ENCODE measurements at regions not wholly inside any gene's neighbourhood (a gene's known extent, or its start where the extent isn't known, plus 50 kb on each side); places are given as distances from the start of the nearest gene placed in this dataset.

GRCh38 chr13:78852709-78853108 is 193.8 kb upstream of the OBI1 start:
- H3K9me3 Mint-ChIP-seq: peaks cover 12% of the 10 kb centered on the region
- intact Hi-C loops (cut with micrococcal nuclease): no loop called here
- no peaks in the 10 kb centered on the region for H3K27me3 Mint-ChIP-seq (ENCODE audit: insufficient read depth)

GRCh38 chr13:78845656-78846365 is 186.9 kb upstream of the OBI1 start:
- Mint-ChIP-seq H3K36me3 (ENCODE audit: low read depth) (no peaks in the 10 kb centered on the region), H3K27ac (no peak overlapping the region), H3K9me3 (no peaks in the 10 kb centered on the region), H3K4me1 (ENCODE audit: low read depth) (no peaks in the 10 kb centered on the region), H3K27me3 (ENCODE audit: insufficient read depth) (peaks cover 2% of the 10 kb centered on the region), H3K4me3 (no peak overlapping the region)
- intact Hi-C loops (cut with micrococcal nuclease): no loop called here
- DNase-seq (ENCODE audit: low spot score): no peak

More at GRCh38 chr13:78852709-78853108, 193.8 kb upstream of the OBI1 start:
- no peak overlapping the region for H3K27ac Mint-ChIP-seq
- no peak for DNase-seq (ENCODE audit: low spot score)
- no peaks in the 10 kb centered on the region for H3K4me1 Mint-ChIP-seq (ENCODE audit: low read depth)
- H3K4me3 Mint-ChIP-seq: no peak overlapping the region
- no peaks in the 10 kb centered on the region for H3K36me3 Mint-ChIP-seq (ENCODE audit: low read depth)

- Mint-ChIP-seq H3K27ac (no peak overlapping the region), H3K4me1 (ENCODE audit: low read depth) (no peaks in the 10 kb centered on the region), H3K9me3 (no peaks in the 10 kb centered on the region), H3K27me3 (ENCODE audit: insufficient read depth) (peaks cover 2% of the 10 kb centered on the region), H3K4me3 (no peak overlapping the region), H3K36me3 (ENCODE audit: low read depth) (no peaks in the 10 kb centered on the region)
- DNase-seq (ENCODE audit: low spot score): no peak
- intact Hi-C loops (cut with micrococcal nuclease): no loop called here
Measured at GRCh38 chr13:78844106-78844505, 185.2 kb upstream of the OBI1 start.

- Mint-ChIP-seq H3K4me1 (ENCODE audit: low read depth) (no peaks in the 10 kb centered on the region), H3K4me3 (no peak overlapping the region), H3K27ac (no peak overlapping the region), H3K36me3 (ENCODE audit: low read depth) (no peaks in the 10 kb centered on the region), H3K27me3 (ENCODE audit: insufficient read depth) (peaks cover 2% of the 10 kb centered on the region), H3K9me3 (no peaks in the 10 kb centered on the region)
- DNase-seq (ENCODE audit: low spot score): no peak
- intact Hi-C loops (cut with micrococcal nuclease): no loop called here
Measured at GRCh38 chr13:78841358-78841963, 182.5 kb upstream of the OBI1 start.

- H3K27ac Mint-ChIP-seq: no peak overlapping the region
- no peaks in the 10 kb centered on the region for H3K27me3 Mint-ChIP-seq (ENCODE audit: insufficient read depth)
- intact Hi-C loops (cut with micrococcal nuclease): no loop called here
- no peak overlapping the region for H3K4me3 Mint-ChIP-seq
- no peak for DNase-seq (ENCODE audit: low spot score)
- no peaks in the 10 kb centered on the region for H3K9me3 Mint-ChIP-seq
- H3K4me1 Mint-ChIP-seq (ENCODE audit: low read depth): no peaks in the 10 kb centered on the region
- no peaks in the 10 kb centered on the region for H3K36me3 Mint-ChIP-seq (ENCODE audit: low read depth)
Measured at GRCh38 chr13:78836238-78836784, 177.4 kb upstream of the OBI1 start.

GRCh38 chr13:78832461-78832860 is 173.5 kb upstream of the OBI1 start:
- intact Hi-C loops (cut with micrococcal nuclease): no loop called here

GRCh38 chr13:78830508-78830907 is 171.6 kb upstream of the OBI1 start:
- Mint-ChIP-seq H3K27ac (no peak overlapping the region), H3K9me3 (no peaks in the 10 kb centered on the region), H3K4me3 (no peak overlapping the region), H3K36me3 (ENCODE audit: low read depth) (no peaks in the 10 kb centered on the region), H3K4me1 (ENCODE audit: low read depth) (no peaks in the 10 kb centered on the region), H3K27me3 (ENCODE audit: insufficient read depth) (no peaks in the 10 kb centered on the region)
- DNase-seq (ENCODE audit: low spot score): no peak
- intact Hi-C loops (cut with micrococcal nuclease): no loop called here

More at GRCh38 chr13:78832461-78832860, 173.5 kb upstream of the OBI1 start:
- Mint-ChIP-seq H3K27ac (no peak overlapping the region), H3K4me3 (no peak overlapping the region), H3K36me3 (ENCODE audit: low read depth) (no peaks in the 10 kb centered on the region), H3K9me3 (no peaks in the 10 kb centered on the region), H3K27me3 (ENCODE audit: insufficient read depth) (no peaks in the 10 kb centered on the region), H3K4me1 (ENCODE audit: low read depth) (no peaks in the 10 kb centered on the region)
- DNase-seq (ENCODE audit: low spot score): no peak

GRCh38 chr13:78829821-78830220 is 170.9 kb upstream of the OBI1 start:
- Mint-ChIP-seq H3K27me3 (ENCODE audit: insufficient read depth) (no peaks in the 10 kb centered on the region), H3K36me3 (ENCODE audit: low read depth) (no peaks in the 10 kb centered on the region), H3K27ac (no peak overlapping the region), H3K4me3 (no peak overlapping the region), H3K4me1 (ENCODE audit: low read depth) (no peaks in the 10 kb centered on the region), H3K9me3 (no peaks in the 10 kb centered on the region)
- DNase-seq (ENCODE audit: low spot score): no peak
- intact Hi-C loops (cut with micrococcal nuclease): no loop called here

GRCh38 chr13:78827471-78827870 is 168.5 kb upstream of the OBI1 start:
- no peak overlapping the region for H3K27ac Mint-ChIP-seq
- intact Hi-C loops (cut with micrococcal nuclease): no loop called here
- H3K27me3 Mint-ChIP-seq (ENCODE audit: insufficient read depth): no peaks in the 10 kb centered on the region
- no peaks in the 10 kb centered on the region for H3K9me3 Mint-ChIP-seq
- no peak overlapping the region for H3K4me3 Mint-ChIP-seq
- H3K4me1 Mint-ChIP-seq (ENCODE audit: low read depth): no peaks in the 10 kb centered on the region
- H3K36me3 Mint-ChIP-seq (ENCODE audit: low read depth): no peaks in the 10 kb centered on the region
- DNase-seq (ENCODE audit: low spot score): no peak

GRCh38 chr13:78826936-78827335 is 168.0 kb upstream of the OBI1 start:
- no peak overlapping the region for H3K4me3 Mint-ChIP-seq
- DNase-seq (ENCODE audit: low spot score): no peak
- H3K27me3 Mint-ChIP-seq (ENCODE audit: insufficient read depth): no peaks in the 10 kb centered on the region
- intact Hi-C loops (cut with micrococcal nuclease): no loop called here
- H3K4me1 Mint-ChIP-seq (ENCODE audit: low read depth): no peaks in the 10 kb centered on the region
- no peaks in the 10 kb centered on the region for H3K36me3 Mint-ChIP-seq (ENCODE audit: low read depth)
- no peaks in the 10 kb centered on the region for H3K9me3 Mint-ChIP-seq
- no peak overlapping the region for H3K27ac Mint-ChIP-seq

- H3K27me3 Mint-ChIP-seq (ENCODE audit: insufficient read depth): no peaks in the 10 kb centered on the region
- intact Hi-C loops (cut with micrococcal nuclease): no loop called here
- no peaks in the 10 kb centered on the region for H3K36me3 Mint-ChIP-seq (ENCODE audit: low read depth)
- no peaks in the 10 kb centered on the region for H3K4me1 Mint-ChIP-seq (ENCODE audit: low read depth)
- no peak overlapping the region for H3K27ac Mint-ChIP-seq
- H3K9me3 Mint-ChIP-seq: no peaks in the 10 kb centered on the region
- H3K4me3 Mint-ChIP-seq: no peak overlapping the region
- DNase-seq (ENCODE audit: low spot score): no peak
Measured at GRCh38 chr13:78826312-78826711, 167.4 kb upstream of the OBI1 start.

- H3K4me1 Mint-ChIP-seq (ENCODE audit: low read depth): no peaks in the 10 kb centered on the region
- intact Hi-C loops (cut with micrococcal nuclease): no loop called here
- DNase-seq (ENCODE audit: low spot score): no peak
- H3K36me3 Mint-ChIP-seq (ENCODE audit: low read depth): no peaks in the 10 kb centered on the region
- no peaks in the 10 kb centered on the region for H3K27me3 Mint-ChIP-seq (ENCODE audit: insufficient read depth)
- no peak overlapping the region for H3K4me3 Mint-ChIP-seq
- no peak overlapping the region for H3K27ac Mint-ChIP-seq
- H3K9me3 Mint-ChIP-seq: no peaks in the 10 kb centered on the region
Measured at GRCh38 chr13:78820541-78820940, 161.6 kb upstream of the OBI1 start.

GRCh38 chr13:78816592-78816991 is 157.6 kb upstream of the OBI1 start:
- Mint-ChIP-seq H3K27me3 (ENCODE audit: insufficient read depth) (no peaks in the 10 kb centered on the region), H3K4me3 (no peak overlapping the region), H3K9me3 (no peaks in the 10 kb centered on the region), H3K4me1 (ENCODE audit: low read depth) (no peaks in the 10 kb centered on the region), H3K36me3 (ENCODE audit: low read depth) (no peaks in the 10 kb centered on the region), H3K27ac (no peak overlapping the region)
- DNase-seq (ENCODE audit: low spot score): no peak
- intact Hi-C loops (cut with micrococcal nuclease): no loop called here
